Aorta (tissue), 5 donors: ENCODE measurements at regions not wholly inside any gene's neighbourhood (a gene's known extent, or its start where the extent isn't known, plus 50 kb on each side); places are given as distances from the start of the nearest gene placed in this dataset.

Source experiments
- ATAC-seq: fragments of 200-7000 bp; cut with Tn5 transposase; one replicate; pipeline ENCODE4 v1.9.1; 2022; ENCODE audit warnings: moderate library complexity; ENCODE audit not compliant: low FRiP score
- DNase-seq, 2 donors: peaks; one replicate each; pipeline ENCODE4 v3.0.0-alpha.2; 2020
- H3K27ac ChIP-seq, 2 donors: one replicate each; pipeline ENCODE4 v1.5.1; 2013; ENCODE audit warnings: low read length in 2 of 2, mild to moderate bottlenecking in 2 of 2, moderate library complexity in 2 of 2, control low read depth in 1 of 2, inconsistent platforms in 1 of 2, low read depth in 1 of 2
- H3K27me3 ChIP-seq, 2 donors: one replicate each; pipeline ENCODE4 v1.6.1; 2013; ENCODE audit warnings: control low read depth in 1 of 2, low read length in 1 of 2, mild to moderate bottlenecking in 1 of 2, moderate library complexity in 1 of 2; ENCODE audit not compliant: insufficient read depth in 2 of 2, control insufficient read depth in 1 of 2
- H3K36me3 ChIP-seq, 2 donors: one replicate each; pipeline ENCODE4 v1.6.1; 2013; ENCODE audit warnings: control low read depth in 1 of 2, low read length in 1 of 2, mild to moderate bottlenecking in 1 of 2; ENCODE audit not compliant: insufficient read depth in 2 of 2, control insufficient read depth in 1 of 2
- H3K4me1 ChIP-seq, 2 donors: one replicate each; pipeline ENCODE4 v1.6.1; 2013; ENCODE audit warnings: low read length in 2 of 2, control low read depth in 1 of 2, mild to moderate bottlenecking in 1 of 2, moderate library complexity in 1 of 2; ENCODE audit not compliant: insufficient read depth in 2 of 2, control insufficient read depth in 1 of 2
- H3K4me3 ChIP-seq, 2 donors: one replicate each; pipeline ENCODE4 v1.5.1; 2013; ENCODE audit warnings: low read length in 2 of 2, control low read depth in 1 of 2, mild to moderate bottlenecking in 1 of 2
- H3K9me3 ChIP-seq: one replicate; pipeline ENCODE4 v1.6.1; 2013; ENCODE audit warnings: mild to moderate bottlenecking, low read length; ENCODE audit not compliant: control insufficient read depth
- WGBS, 2 donors: extraction: QIAGEN DNeasy Blood & Tissue Kit; methylation state at CpG; one replicate each; pipeline ENCODE4 v1.1.7; 2013; 5-methylcytosine and 5-hydroxymethylcytosine counted together
- intact Hi-C, 2 donors: fragments of 100-400 bp; cut with DNase I; formaldehyde crosslinking; loops; one replicate each; pipeline versions ENCODE4 v1.14.2 to v1.15.0; 2022
- donor health status: healthy with polysubstance abuse.
- donor health status: Bipolar disorder and iron deficiency.
- donor health status: DM: no; HTN: no; CAD: no.
- donor health status: DM: no; HTN: no; CAD: no.
- donor health status: DM: yes; HTN: yes; CAD: no.

- H3K36me3 ChIP-seq: no peaks in the 10 kb centered on the region
- intact Hi-C loops: no loop called here
- H3K4me1 ChIP-seq: no peaks in the 10 kb centered on the region
- DNase-seq (no peak), ATAC-seq (no peak)
- H3K27me3 ChIP-seq: no peaks in the 10 kb centered on the region
- H3K4me3 ChIP-seq: no peak overlapping the region
- no peak overlapping the region for H3K27ac ChIP-seq
- H3K9me3 ChIP-seq: no peaks in the 10 kb centered on the region
- WGBS, 2 donors: 39 to 42% methylated on average over 4 of the region's 4 CpGs
Measured at GRCh38 chr3:178419071-178419470, 117.2 kb upstream of the KCNMB2 start.

GRCh38 chr3:178420033-178420432, 116.2 kb upstream of the KCNMB2 start:
- Histone ChIP-seq H3K4me1 (no peaks in the 10 kb centered on the region), H3K9me3 (no peaks in the 10 kb centered on the region), H3K36me3 (no peaks in the 10 kb centered on the region), H3K27ac (no peak overlapping the region), H3K4me3 (no peak overlapping the region), H3K27me3 (no peaks in the 10 kb centered on the region)
- intact Hi-C loops: no loop called here
- no peak for DNase-seq
- WGBS, 2 donors: 65 to 73% methylated on average over 1 of the region's 1 CpG
- ATAC-seq: no peak

- intact Hi-C loops: no loop called here
- no peaks in the 10 kb centered on the region for H3K36me3 ChIP-seq
- no peaks in the 10 kb centered on the region for H3K27me3 ChIP-seq
- no peak overlapping the region for H3K27ac ChIP-seq
- WGBS, 2 donors: 67 to 68% methylated on average over 1 of the region's 1 CpG
- no peaks in the 10 kb centered on the region for H3K9me3 ChIP-seq
- no peak overlapping the region for H3K4me3 ChIP-seq
- no peaks in the 10 kb centered on the region for H3K4me1 ChIP-seq
- ATAC-seq: no peak
- DNase-seq: no peak
Measured at GRCh38 chr3:178421069-178421468, 115.2 kb upstream of the KCNMB2 start.

GRCh38 chr3:178422406-178422805, 113.8 kb upstream of the KCNMB2 start:
- ATAC-seq (no peak), DNase-seq (no peak)
- H3K4me3 ChIP-seq: no peak overlapping the region
- H3K36me3 ChIP-seq: no peaks in the 10 kb centered on the region
- no peaks in the 10 kb centered on the region for H3K27me3 ChIP-seq
- intact Hi-C loops: no loop called here
- H3K4me1 ChIP-seq: no peaks in the 10 kb centered on the region
- H3K9me3 ChIP-seq: no peaks in the 10 kb centered on the region
- H3K27ac ChIP-seq: no peak overlapping the region

- ATAC-seq: no peak
- H3K36me3 ChIP-seq: no peaks in the 10 kb centered on the region
- no peak overlapping the region for H3K4me3 ChIP-seq
- H3K27ac ChIP-seq: no peak overlapping the region
- no peaks in the 10 kb centered on the region for H3K4me1 ChIP-seq
- intact Hi-C loops: no loop called here
- H3K27me3 ChIP-seq: no peaks in the 10 kb centered on the region
- DNase-seq: no peak
- no peaks in the 10 kb centered on the region for H3K9me3 ChIP-seq
Measured at GRCh38 chr3:178428037-178428436, 108.2 kb upstream of the KCNMB2 start.

GRCh38 chr3:178434206-178434805, 101.9 kb upstream of the KCNMB2 start:
- Histone ChIP-seq H3K27me3 (no peaks in the 10 kb centered on the region), H3K9me3 (no peaks in the 10 kb centered on the region), H3K4me1 (no peaks in the 10 kb centered on the region), H3K27ac (no peak overlapping the region), H3K36me3 (no peaks in the 10 kb centered on the region), H3K4me3 (no peak overlapping the region)
- 36 to 39% methylated on average over 5 of the region's 5 CpGs for WGBS, 2 donors
- intact Hi-C loops: no loop called here
- ATAC-seq (no peak), DNase-seq (no peak)

- intact Hi-C loops: loop anchor here in 1 of 2 donors (5.0 kb wide), 1 partner anchor 512 kb away; no protein-coding TSS in a partner anchor
- Histone ChIP-seq H3K36me3 (no peaks in the 10 kb centered on the region), H3K4me3 (no peak overlapping the region)
Measured at GRCh38 chr3:178435575-178435974, 100.7 kb upstream of the KCNMB2 start.

GRCh38 chr3:178436773-178437172, 99.5 kb upstream of the KCNMB2 start:
- Histone ChIP-seq H3K9me3 (no peaks in the 10 kb centered on the region), H3K4me1 (no peaks in the 10 kb centered on the region), H3K4me3 (no peak overlapping the region), H3K36me3 (no peaks in the 10 kb centered on the region), H3K27me3 (no peaks in the 10 kb centered on the region), H3K27ac (no peak overlapping the region)
- intact Hi-C loops: loop anchor here (2.0 to 5.0 kb wide), 2 partner anchors 511 to 530 kb away; no protein-coding TSS in a partner anchor
- no peak for ATAC-seq
- WGBS, 2 donors: 24 to 25% methylated on average over 3 of the region's 3 CpGs
- no peak for DNase-seq

More at GRCh38 chr3:178435575-178435974, 100.7 kb upstream of the KCNMB2 start:
- ATAC-seq (no peak), DNase-seq (no peak)
- WGBS, 2 donors: 87 to 91% methylated on average over 5 of the region's 5 CpGs
- Histone ChIP-seq H3K9me3 (no peaks in the 10 kb centered on the region), H3K27ac (no peak overlapping the region), H3K4me1 (no peaks in the 10 kb centered on the region), H3K27me3 (no peaks in the 10 kb centered on the region)

GRCh38 chr3:178437236-178437635, 99.0 kb upstream of the KCNMB2 start:
- Histone ChIP-seq H3K9me3 (no peaks in the 10 kb centered on the region), H3K27ac (no peak overlapping the region), H3K36me3 (no peaks in the 10 kb centered on the region), H3K27me3 (no peaks in the 10 kb centered on the region), H3K4me1 (no peaks in the 10 kb centered on the region), H3K4me3 (no peak overlapping the region)
- no peak for DNase-seq
- ATAC-seq: no peak
- intact Hi-C loops: loop anchor here (2.0 to 5.0 kb wide), 2 partner anchors 510 to 530 kb away; no protein-coding TSS in a partner anchor
- 87 to 88% methylated on average over 5 of the region's 5 CpGs for WGBS, 2 donors
